Peyer's patch (tissue), 4 donors: ENCODE measurements at regions not wholly inside any gene's neighbourhood (a gene's known extent, or its start where the extent isn't known, plus 50 kb on each side); places are given as distances from the start of the nearest gene placed in this dataset.
A peak's percentile ranks its signal among the peaks of the same experiment; 100 is the strongest.

Source experiments
- DNase-seq, 3 donors: peaks; one replicate each; pipeline ENCODE4 v3.0.0-alpha.2; 2017 to 2019
- H3K27ac ChIP-seq, 4 donors: fragments of 200-600 bp; sonication (generic); one replicate each; pipeline ENCODE4 v1.5.1; 2016 to 2019
- H3K27me3 ChIP-seq, 2 donors: fragments of 200-600 bp; sonication (generic); one replicate each; pipeline ENCODE4 v1.5.1; 2019
- H3K36me3 ChIP-seq, 3 donors: fragments of 200-600 bp; sonication (generic); one replicate each; pipeline ENCODE4 v1.5.1; 2016 to 2019
- H3K4me1 ChIP-seq, 4 donors: fragments of 200-600 bp; sonication (generic); one replicate each; pipeline ENCODE4 v1.5.1; 2016 to 2019
- H3K4me3 ChIP-seq, 4 donors: fragments of 200-600 bp; sonication (generic); 1 replicate in 3 of 4; 2 replicates in 1 of 4; pipeline ENCODE4 v1.5.1; 2016 to 2019; ENCODE audit warnings: mild to moderate bottlenecking in 1 of 4
- H3K9me3 ChIP-seq, 4 donors: fragments of 200-600 bp; sonication (generic); one replicate each; pipeline ENCODE4 v1.5.1; 2016 to 2019; ENCODE audit warnings: mild to moderate bottlenecking in 1 of 4
- CTCF ChIP-seq, 6 experiments: fragments of 450-650 bp in 4 of 6; fragments of 200-600 bp in 2 of 6; sonication (generic) in 1 of 6; IDR thresholded peaks; one replicate each; pipeline ENCODE4 v1.5.1; 2017 to 2019; ENCODE audit warnings: antibody characterized with exemption in 6 of 6, mild to moderate bottlenecking in 3 of 6, moderate library complexity in 1 of 6
- POLR2A ChIP-seq, 2 donors: fragments of 450-650 bp; IDR thresholded peaks; one replicate each; pipeline ENCODE4 v1.5.1; 2017; ENCODE audit warnings: antibody characterized with exemption in 2 of 2, mild to moderate bottlenecking in 2 of 2, moderate library complexity in 2 of 2

GRCh38 chr4:170777663-170778062 lies 687.9 kb upstream of the AADAT start:
- Histone ChIP-seq H3K9me3 (no peaks in the 10 kb centered on the region), H3K27ac (no peak overlapping the region), H3K27me3 (no peaks in the 10 kb centered on the region), H3K36me3 (no peaks in the 10 kb centered on the region), H3K4me1 (no peaks in the 10 kb centered on the region), H3K4me3 (no peak overlapping the region)
- no peak for DNase-seq
- TF ChIP-seq CTCF (IDR thresholded peaks at IDR 0.05) (no peak), POLR2A (IDR thresholded peaks at IDR 0.05) (no peak)

GRCh38 chr4:170776983-170777382 lies 687.2 kb upstream of the AADAT start:
- no peaks in the 10 kb centered on the region for H3K9me3 ChIP-seq
- no peak for TF ChIP-seq CTCF (IDR thresholded peaks at IDR 0.05)
- no peak for TF ChIP-seq POLR2A (IDR thresholded peaks at IDR 0.05)
- H3K36me3 ChIP-seq: no peaks in the 10 kb centered on the region
- DNase-seq: peak in 1 of 3 donors; percentile 28
- no peak overlapping the region for H3K4me3 ChIP-seq
- H3K4me1 ChIP-seq: no peaks in the 10 kb centered on the region
- no peaks in the 10 kb centered on the region for H3K27me3 ChIP-seq
- no peak overlapping the region for H3K27ac ChIP-seq

GRCh38 chr4:170775851-170776250 lies 686.1 kb upstream of the AADAT start:
- H3K9me3 ChIP-seq: no peaks in the 10 kb centered on the region
- H3K27me3 ChIP-seq: no peaks in the 10 kb centered on the region
- DNase-seq: peak in 1 of 3 donors; percentile 23
- no peaks in the 10 kb centered on the region for H3K36me3 ChIP-seq
- no peak overlapping the region for H3K4me3 ChIP-seq
- TF ChIP-seq CTCF (IDR thresholded peaks at IDR 0.05) (no peak), POLR2A (IDR thresholded peaks at IDR 0.05) (no peak)
- H3K4me1 ChIP-seq: no peaks in the 10 kb centered on the region
- no peak overlapping the region for H3K27ac ChIP-seq

- no peak overlapping the region for H3K4me3 ChIP-seq
- DNase-seq: no peak
- no peaks in the 10 kb centered on the region for H3K36me3 ChIP-seq
- TF ChIP-seq CTCF (IDR thresholded peaks at IDR 0.05): no peak
- TF ChIP-seq POLR2A (IDR thresholded peaks at IDR 0.05): no peak
- no peaks in the 10 kb centered on the region for H3K27me3 ChIP-seq
- no peaks in the 10 kb centered on the region for H3K4me1 ChIP-seq
- H3K27ac ChIP-seq: no peak overlapping the region
- H3K9me3 ChIP-seq: no peaks in the 10 kb centered on the region
Observed at GRCh38 chr4:170773709-170774273, 684.0 kb upstream of the AADAT start.

GRCh38 chr4:170772429-170772828 lies 682.7 kb upstream of the AADAT start:
- H3K36me3 ChIP-seq: no peaks in the 10 kb centered on the region
- no peak for DNase-seq
- TF ChIP-seq POLR2A (IDR thresholded peaks at IDR 0.05) (no peak), CTCF (IDR thresholded peaks at IDR 0.05) (no peak)

GRCh38 chr4:170770664-170771063 lies 680.9 kb upstream of the AADAT start:
- Histone ChIP-seq H3K27ac (no peak overlapping the region), H3K36me3 (no peaks in the 10 kb centered on the region), H3K4me1 (no peaks in the 10 kb centered on the region), H3K27me3 (no peaks in the 10 kb centered on the region), H3K4me3 (no peak overlapping the region), H3K9me3 (no peaks in the 10 kb centered on the region)
- TF ChIP-seq POLR2A (IDR thresholded peaks at IDR 0.05): no peak
- no peak for TF ChIP-seq CTCF (IDR thresholded peaks at IDR 0.05)
- no peak for DNase-seq

More at GRCh38 chr4:170772429-170772828, 682.7 kb upstream of the AADAT start:
- H3K9me3 ChIP-seq: no peaks in the 10 kb centered on the region
- no peaks in the 10 kb centered on the region for H3K4me1 ChIP-seq
- H3K4me3 ChIP-seq: no peak overlapping the region
- no peaks in the 10 kb centered on the region for H3K27me3 ChIP-seq
- no peak overlapping the region for H3K27ac ChIP-seq
